ENCODE measurements at regions not wholly inside any gene's neighbourhood (a gene's known extent, or its start where the extent isn't known, plus 50 kb on each side); places are given as distances from the start of the nearest gene placed in this dataset.
"Not testable (repeated sequence)": the region's sequence is repeated elsewhere in the genome, so short reads cannot be mapped to it uniquely, and the experiment has no call there.

GRCh38 chr16:86351041-86351784 is 159.1 kb upstream of the FOXF1 start:
- no peak overlapping the region for H3K4me3 ChIP-seq (ENCODE audit: low read depth, low read length)
- DNase-seq (ENCODE audit: low read depth): no peak
- no peak for TF ChIP-seq MAX (IDR thresholded peaks at IDR 0.05; ENCODE audit: low read depth, low read length)
- no peak for TF ChIP-seq MYC (IDR thresholded peaks at IDR 0.05; ENCODE audit: low read depth, low read length)
- no peak for TF ChIP-seq CTCF (IDR thresholded peaks at IDR 0.05; ENCODE audit: low read depth, low read length)
- no peak for TF ChIP-seq POLR2A (IDR thresholded peaks at IDR 0.05; ENCODE audit: extremely low read depth, insufficient read length)

GRCh38 chr16:86351785-86352139 is 158.6 kb upstream of the FOXF1 start:
- not testable (repeated sequence) for H3K4me3 ChIP-seq (ENCODE audit: low read depth, low read length); DNase-seq (ENCODE audit: low read depth)

GRCh38 chr16:86353148-86353547 is 157.2 kb upstream of the FOXF1 start:
- DNase-seq (ENCODE audit: low read depth): peak; percentile 19
- TF ChIP-seq POLR2A (IDR thresholded peaks at IDR 0.05; ENCODE audit: extremely low read depth, insufficient read length) (no peak), MYC (IDR thresholded peaks at IDR 0.05; ENCODE audit: low read depth, low read length) (no peak), MAX (IDR thresholded peaks at IDR 0.05; ENCODE audit: low read depth, low read length) (no peak), CTCF (IDR thresholded peaks at IDR 0.05; ENCODE audit: low read depth, low read length) (no peak)
- H3K4me3 ChIP-seq (ENCODE audit: low read depth, low read length): no peak overlapping the region

GRCh38 chr16:86353948-86354347 is 156.4 kb upstream of the FOXF1 start:
- H3K4me3 ChIP-seq (ENCODE audit: low read depth, low read length): no peak overlapping the region
- no peak for TF ChIP-seq MAX (IDR thresholded peaks at IDR 0.05; ENCODE audit: low read depth, low read length)
- no peak for TF ChIP-seq POLR2A (IDR thresholded peaks at IDR 0.05; ENCODE audit: extremely low read depth, insufficient read length)
- no peak for TF ChIP-seq CTCF (IDR thresholded peaks at IDR 0.05; ENCODE audit: low read depth, low read length)
- no peak for TF ChIP-seq MYC (IDR thresholded peaks at IDR 0.05; ENCODE audit: low read depth, low read length)
- no peak for DNase-seq (ENCODE audit: low read depth)

GRCh38 chr16:86354641-86355513 is 155.4 kb upstream of the FOXF1 start:
- no peak for TF ChIP-seq POLR2A (IDR thresholded peaks at IDR 0.05; ENCODE audit: extremely low read depth, insufficient read length)
- no peak for TF ChIP-seq MYC (IDR thresholded peaks at IDR 0.05; ENCODE audit: low read depth, low read length)
- no peak for TF ChIP-seq MAX (IDR thresholded peaks at IDR 0.05; ENCODE audit: low read depth, low read length)
- TF ChIP-seq CTCF (IDR thresholded peaks at IDR 0.05; ENCODE audit: low read depth, low read length): no peak
- no peak overlapping the region for H3K4me3 ChIP-seq (ENCODE audit: low read depth, low read length)
- no peak for DNase-seq (ENCODE audit: low read depth)

- DNase-seq (ENCODE audit: low read depth): no peak
- no peak overlapping the region for H3K4me3 ChIP-seq (ENCODE audit: low read depth, low read length)
- no peak for TF ChIP-seq MAX (IDR thresholded peaks at IDR 0.05; ENCODE audit: low read depth, low read length)
Measured at GRCh38 chr16:86355531-86355930, 154.8 kb upstream of the FOXF1 start.
